Mesenchymal stem cell (in vitro differentiated cells and primary cell): ENCODE measurements at regions not wholly inside any gene's neighbourhood (a gene's known extent, or its start where the extent isn't known, plus 50 kb on each side); places are given as distances from the start of the nearest gene placed in this dataset.
"Not testable (repeated sequence)": the region's sequence is repeated elsewhere in the genome, so short reads cannot be mapped to it uniquely, and the experiment has no call there.

ENCODE experiments used
- DNase-seq: peaks from one replicate; pipeline ENCODE4 v3.0.0-alpha.2; 2013
- H2AFZ ChIP-seq: one replicate; pipeline ENCODE4 v1.6.1; 2013; ENCODE audit warnings: low read depth, mild to moderate bottlenecking, control low read depth, inconsistent platforms, low read length, moderate library complexity
- H2AK5ac ChIP-seq: 2 replicates; pipeline ENCODE4 v1.6.1; 2013; ENCODE audit warnings: low read length, moderate library complexity, mild to moderate bottlenecking, inconsistent platforms; ENCODE audit not compliant: severe bottlenecking
- H2BK120ac ChIP-seq: one replicate; pipeline ENCODE4 v1.6.1; 2013; ENCODE audit warnings: low read depth, mild to moderate bottlenecking, inconsistent platforms, low read length, moderate library complexity
- H2BK12ac ChIP-seq, 2 experiments: one replicate each; pipeline ENCODE4 v1.6.1; 2013; ENCODE audit warnings: inconsistent platforms in 2 of 2, low read length in 2 of 2, mild to moderate bottlenecking in 2 of 2, moderate library complexity in 2 of 2, control low read depth in 1 of 2
- H2BK15ac ChIP-seq: one replicate; pipeline ENCODE4 v1.6.1; 2013; ENCODE audit warnings: mild to moderate bottlenecking, low read depth, inconsistent platforms; ENCODE audit not compliant: poor library complexity, severe bottlenecking
- H2BK5ac ChIP-seq: 2 replicates; pipeline ENCODE4 v1.6.1; 2013; ENCODE audit warnings: low read depth, mild to moderate bottlenecking, low read length, control low read depth, inconsistent platforms; ENCODE audit not compliant: poor library complexity, severe bottlenecking
- H3K14ac ChIP-seq, 2 experiments: one replicate each; pipeline ENCODE4 v1.6.1; 2013; ENCODE audit warnings: inconsistent platforms in 2 of 2, low read length in 2 of 2, control low read depth in 1 of 2, mild to moderate bottlenecking in 1 of 2, moderate library complexity in 1 of 2
- H3K18ac ChIP-seq, 2 experiments: one replicate each; pipeline ENCODE4 v1.6.1; 2013; ENCODE audit warnings: inconsistent platforms in 2 of 2, low read length in 2 of 2, control low read depth in 1 of 2, low read depth in 1 of 2, mild to moderate bottlenecking in 1 of 2
- H3K23ac ChIP-seq, 2 experiments: one replicate each; pipeline ENCODE4 v1.6.1; 2013; ENCODE audit warnings: inconsistent platforms in 2 of 2, low read length in 2 of 2, mild to moderate bottlenecking in 2 of 2, moderate library complexity in 2 of 2, control low read depth in 1 of 2
- H3K27ac ChIP-seq: 2 replicates; pipeline ENCODE4 v1.5.1; 2013; ENCODE audit warnings: mild to moderate bottlenecking, moderate library complexity, low read length, control low read depth, inconsistent platforms; ENCODE audit not compliant: poor library complexity, severe bottlenecking
- H3K27me3 ChIP-seq, 2 experiments: 2 replicates each; pipeline versions ENCODE4 v1.6.1 to v1.7.0; 2013; ENCODE audit warnings: low read length in 2 of 2, mild to moderate bottlenecking in 2 of 2, moderate library complexity in 2 of 2, control low read depth in 1 of 2, inconsistent platforms in 1 of 2; ENCODE audit not compliant: control insufficient read depth in 1 of 2, insufficient read depth in 1 of 2
- H3K36me3 ChIP-seq, 2 experiments: 2 replicates each; pipeline versions ENCODE4 v1.6.1 to v1.7.0; 2013; ENCODE audit warnings: low read length in 2 of 2, control low read depth in 1 of 2, inconsistent platforms in 1 of 2, low read depth in 1 of 2, mild to moderate bottlenecking in 1 of 2; ENCODE audit not compliant: insufficient read depth in 2 of 2, control insufficient read depth in 1 of 2
- H3K4ac ChIP-seq, 2 experiments: one replicate each; pipeline ENCODE4 v1.6.1; 2013; ENCODE audit warnings: inconsistent platforms in 2 of 2, low read length in 2 of 2, mild to moderate bottlenecking in 2 of 2, moderate library complexity in 2 of 2, control low read depth in 1 of 2, low read depth in 1 of 2
- H3K4me1 ChIP-seq: 2 replicates; pipeline ENCODE4 v1.6.1; 2013; ENCODE audit warnings: low read depth, low read length, control low read depth; ENCODE audit not compliant: control insufficient read depth, insufficient read depth
- H3K4me2 ChIP-seq: 2 replicates; pipeline ENCODE4 v1.6.1; 2013; ENCODE audit warnings: low read length, mild to moderate bottlenecking, inconsistent platforms; ENCODE audit not compliant: poor library complexity, severe bottlenecking
- H3K4me3 ChIP-seq, 2 experiments: 2 replicates each; pipeline versions ENCODE4 v1.5.1 to v1.7.0; 2013; ENCODE audit warnings: low read length in 2 of 2, mild to moderate bottlenecking in 2 of 2, control low read depth in 1 of 2, low read depth in 1 of 2; ENCODE audit not compliant: insufficient read depth in 1 of 2
- H3K79me1 ChIP-seq: replicated peaks from 2 replicates; pipeline ENCODE4 v1.6.1; 2013; ENCODE audit warnings: mild to moderate bottlenecking, control low read depth, low read length, inconsistent platforms; ENCODE audit not compliant: poor library complexity, severe bottlenecking
- H3K9ac ChIP-seq: 2 replicates; pipeline ENCODE4 v1.7.0; 2013; ENCODE audit warnings: mild to moderate bottlenecking, low read length, moderate library complexity
- H3K9me3 ChIP-seq: 2 replicates; pipeline ENCODE4 v1.7.0; 2013; ENCODE audit warnings: mild to moderate bottlenecking, low read length; ENCODE audit not compliant: control insufficient read depth
- H4K8ac ChIP-seq: one replicate; pipeline ENCODE4 v1.6.1; 2013; ENCODE audit warnings: inconsistent platforms, mild to moderate bottlenecking, low read length, moderate library complexity
- H4K91ac ChIP-seq: one replicate; pipeline ENCODE4 v1.6.1; 2013; ENCODE audit warnings: mild to moderate bottlenecking, low read length, inconsistent platforms
- WGBS: methylation state at CpG from one replicate; pipeline ENCODE4 v1.1.7; 2013; ENCODE audit warnings: mixed read lengths; 5-methylcytosine and 5-hydroxymethylcytosine counted together

- not testable (repeated sequence) for H2BK15ac ChIP-seq, DNase-seq, H4K8ac ChIP-seq, H3K4me2 ChIP-seq, H3K23ac ChIP-seq, H3K27me3 ChIP-seq, H2AK5ac ChIP-seq, H3K9ac ChIP-seq, H4K91ac ChIP-seq, H2BK5ac ChIP-seq, H3K9me3 ChIP-seq, H3K4ac ChIP-seq, H3K79me1 ChIP-seq, H2AFZ ChIP-seq, H2BK120ac ChIP-seq, H3K36me3 ChIP-seq, H3K18ac ChIP-seq, H3K27ac ChIP-seq, H3K4me1 ChIP-seq, H2BK12ac ChIP-seq, H3K14ac ChIP-seq, H3K4me3 ChIP-seq
- WGBS, result 96% methylated on average over 5 of the region's 5 CpGs
Measured at GRCh38 chr5:24227881-24228280, 416.9 kb downstream of the CDH10 start.

GRCh38 chr5:24232041-24232440 is 412.7 kb downstream of the CDH10 start:
- Histone ChIP-seq H2AFZ (no peak overlapping the region), H3K18ac (no peak overlapping the region), H3K9me3 (no peaks in the 10 kb centered on the region), H2BK15ac (no peak overlapping the region), H2BK5ac (no peak overlapping the region), H4K8ac (no peak overlapping the region), H2BK12ac (no peak overlapping the region), H3K36me3 (no peaks in the 10 kb centered on the region), H3K27me3 (no peaks in the 10 kb centered on the region), H2AK5ac (no peak overlapping the region), H3K4me2 (no peak overlapping the region), H3K27ac (no peak overlapping the region), H3K23ac (no peak overlapping the region), H3K14ac (no peak overlapping the region), H2BK120ac (no peak overlapping the region), H3K9ac (no peak overlapping the region), H3K4me3 (no peak overlapping the region), H3K4me1 (no peaks in the 10 kb centered on the region), H4K91ac (no peak overlapping the region), H3K4ac (no peak overlapping the region), H3K79me1 (no peaks in the 10 kb centered on the region)
- DNase-seq, result no peak
- WGBS, result no CpG with 5 or more reads among the region's 1 CpG

- H3K18ac ChIP-seq, result no peak overlapping the region
- no peak overlapping the region for H2BK5ac ChIP-seq
- H3K9ac ChIP-seq, result no peak overlapping the region
- no peak overlapping the region for H2AFZ ChIP-seq
- H2BK120ac ChIP-seq, result no peak overlapping the region
- H3K4me2 ChIP-seq, result no peak overlapping the region
- no peak overlapping the region for H3K27ac ChIP-seq
- no peak for DNase-seq
- no peak overlapping the region for H2BK15ac ChIP-seq
- no peak overlapping the region for H4K91ac ChIP-seq
- no peak overlapping the region for H3K14ac ChIP-seq
- H3K9me3 ChIP-seq, result no peaks in the 10 kb centered on the region
- no peaks in the 10 kb centered on the region for H3K27me3 ChIP-seq
- WGBS, result 73% methylated on average over 2 of the region's 4 CpGs
- no peak overlapping the region for H3K23ac ChIP-seq
- no peak overlapping the region for H2BK12ac ChIP-seq
- no peak overlapping the region for H3K4ac ChIP-seq
- H3K79me1 ChIP-seq, result no peaks in the 10 kb centered on the region
- H3K36me3 ChIP-seq, result no peaks in the 10 kb centered on the region
- no peak overlapping the region for H3K4me3 ChIP-seq
- no peak overlapping the region for H2AK5ac ChIP-seq
- no peaks in the 10 kb centered on the region for H3K4me1 ChIP-seq
- H4K8ac ChIP-seq, result no peak overlapping the region
Measured at GRCh38 chr5:24232929-24233498, 411.8 kb downstream of the CDH10 start.

GRCh38 chr5:24235946-24236345 is 408.8 kb downstream of the CDH10 start:
- Histone ChIP-seq H4K91ac (no peak overlapping the region), H4K8ac (no peak overlapping the region), H3K23ac (no peak overlapping the region), H3K4me1 (no peaks in the 10 kb centered on the region), H2AK5ac (no peak overlapping the region), H3K9ac (no peak overlapping the region), H3K27ac (no peak overlapping the region), H3K4me2 (no peak overlapping the region), H3K4me3 (no peak overlapping the region), H3K14ac (no peak overlapping the region), H3K9me3 (no peaks in the 10 kb centered on the region), H3K18ac (no peak overlapping the region), H2BK5ac (no peak overlapping the region), H3K36me3 (no peaks in the 10 kb centered on the region), H2AFZ (no peak overlapping the region), H3K79me1 (no peaks in the 10 kb centered on the region), H2BK15ac (no peak overlapping the region), H3K27me3 (no peaks in the 10 kb centered on the region), H2BK12ac (no peak overlapping the region), H2BK120ac (no peak overlapping the region), H3K4ac (no peak overlapping the region)
- no CpG with 5 or more reads among the region's 2 CpGs for WGBS
- DNase-seq, result no peak
